AG09319 (cell line): ENCODE measurements at regions not wholly inside any gene's neighbourhood (a gene's known extent, or its start where the extent isn't known, plus 50 kb on each side); places are given as distances from the start of the nearest gene placed in this dataset.

ENCODE experiments used
- DNase-seq: peaks from one replicate; pipeline ENCODE4 v3.0.0-alpha.2; 2010; ENCODE audit warnings: low read depth; ENCODE audit errors: extremely low read depth
- TF ChIP-seq, protein P1 (sequence below): IDR thresholded peaks from 2 replicates; pipeline ENCODE4 v1.5.1; 2011; ENCODE audit warnings: low read depth, mild to moderate bottlenecking, inconsistent platforms, low read length, moderate library complexity

DNA sequence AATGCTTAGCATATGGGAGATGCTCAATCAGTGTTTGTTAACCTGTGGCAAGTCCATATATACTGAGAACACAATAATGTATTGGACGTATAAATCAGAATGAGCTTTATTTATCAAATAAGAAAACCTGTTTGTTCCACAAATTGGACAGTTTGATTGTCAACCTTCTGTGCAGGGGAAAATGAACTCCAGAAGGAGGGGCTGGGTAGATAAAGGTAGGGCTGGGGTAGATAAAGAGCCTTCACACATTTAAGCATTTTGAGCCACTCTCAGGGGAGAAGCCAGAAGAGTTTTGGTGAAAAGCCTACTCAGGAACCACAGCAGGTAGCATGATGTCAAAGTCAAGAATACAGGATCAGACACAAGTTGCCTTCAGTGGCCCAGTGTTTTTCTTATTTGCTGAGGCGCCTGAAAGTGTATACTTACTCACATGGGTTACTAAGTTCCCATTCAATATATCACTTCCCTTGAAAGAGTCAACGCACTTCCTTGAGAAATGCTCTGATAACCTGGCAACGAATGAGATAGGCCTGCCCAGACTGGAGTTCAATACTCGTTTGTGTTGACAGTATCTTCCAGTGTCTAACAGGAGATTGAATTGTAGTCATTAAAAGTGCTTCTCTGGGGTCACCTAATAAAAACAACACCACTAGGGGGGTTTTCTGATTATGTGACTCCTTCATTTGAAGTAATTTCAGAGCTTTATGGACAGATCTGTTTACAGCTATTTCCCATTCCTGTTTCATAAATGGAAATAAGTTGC, 263.9 kb upstream of the CITED2 start:
- DNase-seq, result no peak
- TF ChIP-seq, protein P1, sequence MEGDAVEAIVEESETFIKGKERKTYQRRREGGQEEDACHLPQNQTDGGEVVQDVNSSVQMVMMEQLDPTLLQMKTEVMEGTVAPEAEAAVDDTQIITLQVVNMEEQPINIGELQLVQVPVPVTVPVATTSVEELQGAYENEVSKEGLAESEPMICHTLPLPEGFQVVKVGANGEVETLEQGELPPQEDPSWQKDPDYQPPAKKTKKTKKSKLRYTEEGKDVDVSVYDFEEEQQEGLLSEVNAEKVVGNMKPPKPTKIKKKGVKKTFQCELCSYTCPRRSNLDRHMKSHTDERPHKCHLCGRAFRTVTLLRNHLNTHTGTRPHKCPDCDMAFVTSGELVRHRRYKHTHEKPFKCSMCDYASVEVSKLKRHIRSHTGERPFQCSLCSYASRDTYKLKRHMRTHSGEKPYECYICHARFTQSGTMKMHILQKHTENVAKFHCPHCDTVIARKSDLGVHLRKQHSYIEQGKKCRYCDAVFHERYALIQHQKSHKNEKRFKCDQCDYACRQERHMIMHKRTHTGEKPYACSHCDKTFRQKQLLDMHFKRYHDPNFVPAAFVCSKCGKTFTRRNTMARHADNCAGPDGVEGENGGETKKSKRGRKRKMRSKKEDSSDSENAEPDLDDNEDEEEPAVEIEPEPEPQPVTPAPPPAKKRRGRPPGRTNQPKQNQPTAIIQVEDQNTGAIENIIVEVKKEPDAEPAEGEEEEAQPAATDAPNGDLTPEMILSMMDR, result no peak

DNA sequence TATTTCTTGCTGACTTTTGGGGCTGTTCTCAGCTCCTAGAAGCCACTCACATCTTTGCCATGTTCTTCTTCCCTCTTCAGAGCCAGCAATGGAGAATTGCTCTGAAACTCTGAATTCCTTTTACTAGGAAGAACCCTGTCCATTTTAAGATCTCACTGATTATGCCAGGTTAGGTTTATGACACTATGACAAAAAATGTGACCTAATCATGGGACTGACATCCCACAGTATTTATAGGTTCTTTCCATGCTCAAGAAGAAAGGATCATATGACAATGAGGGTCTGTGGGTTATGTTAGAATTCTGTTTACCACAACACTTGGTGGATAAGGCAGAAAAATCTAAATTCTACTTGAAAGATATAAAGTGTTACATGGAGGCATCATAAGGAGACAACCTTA, 263.3 kb upstream of the CITED2 start:
- TF ChIP-seq, protein P1, result no peak
- DNase-seq, result no peak

DNA sequence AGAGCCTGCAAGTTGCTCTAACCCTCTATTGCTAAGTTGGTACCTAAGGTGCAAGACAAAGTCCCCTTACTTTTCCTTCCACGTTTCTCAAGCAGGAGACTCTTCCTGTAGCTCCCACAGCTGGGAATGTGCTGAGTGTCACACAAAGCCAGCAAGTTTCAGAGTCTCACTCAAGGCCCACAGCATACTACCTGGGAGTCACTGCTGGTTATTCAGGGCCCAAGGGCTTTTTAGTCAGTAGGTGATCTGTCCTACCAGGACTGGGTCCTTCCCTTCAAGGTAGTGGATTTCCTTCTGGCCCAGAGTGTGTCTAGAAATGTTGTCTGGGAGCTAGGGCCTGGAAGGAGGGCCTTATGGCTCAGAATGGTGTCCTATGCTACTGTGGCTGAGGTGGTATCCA, 261.9 kb upstream of the CITED2 start:
- DNase-seq, result no peak
- TF ChIP-seq, protein P1, result no peak

DNA sequence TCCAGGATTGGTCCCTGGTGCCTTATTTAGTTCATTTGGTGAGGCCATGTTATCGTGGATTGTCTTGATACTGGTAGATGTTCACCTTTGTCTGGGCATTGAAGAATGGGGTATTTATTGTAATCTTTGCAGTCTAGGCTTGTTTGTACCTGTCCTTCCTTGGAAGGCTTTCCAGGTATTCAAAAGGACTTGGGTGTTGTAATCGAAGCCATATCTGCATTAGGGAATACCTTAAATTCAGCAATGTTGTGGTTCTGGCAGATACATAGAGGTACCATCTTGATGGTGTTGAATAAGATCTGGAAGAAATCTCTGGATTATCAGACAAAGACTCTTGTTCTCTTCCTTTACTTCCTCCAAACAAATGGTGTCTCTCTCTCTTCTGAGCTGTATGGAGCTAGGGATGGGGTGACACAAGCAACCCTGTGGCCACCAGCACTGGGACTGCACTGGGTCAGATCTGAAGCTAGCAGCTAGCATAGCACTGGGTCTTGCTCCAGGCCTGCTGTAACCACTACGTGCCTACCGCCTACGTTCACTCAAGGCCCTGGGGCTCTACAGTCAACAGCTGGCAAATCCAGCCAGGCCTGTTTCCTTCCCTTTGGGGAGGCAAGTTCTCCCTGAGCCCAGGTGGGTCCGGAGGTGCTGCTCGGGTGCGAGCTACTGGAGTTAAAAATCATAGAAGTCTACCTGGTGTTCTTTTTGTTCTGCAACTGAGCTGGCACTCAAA, 261.1 kb upstream of the CITED2 start:
- no peak for DNase-seq
- TF ChIP-seq, protein P1, result no peak

DNA sequence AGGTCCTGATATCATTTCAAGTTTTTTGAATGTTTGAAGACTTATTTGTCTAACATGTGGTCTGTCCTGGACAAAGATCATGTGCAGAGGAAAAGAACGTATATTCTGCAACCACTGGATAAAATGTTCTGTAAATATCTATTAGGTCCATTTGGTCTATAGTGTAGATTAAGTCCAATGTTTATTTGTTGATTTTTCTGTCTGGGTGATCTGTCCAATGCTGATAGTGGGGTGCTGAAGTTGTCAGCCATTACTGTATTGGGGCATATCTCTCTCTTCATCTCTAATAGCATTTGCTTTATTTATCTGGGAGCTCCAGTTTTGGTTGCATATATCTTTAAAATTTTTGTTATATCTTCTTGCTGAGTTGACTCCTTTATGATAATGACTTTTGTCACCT, 258.4 kb upstream of the CITED2 start:
- no peak for DNase-seq
- TF ChIP-seq, protein P1, result no peak

DNA sequence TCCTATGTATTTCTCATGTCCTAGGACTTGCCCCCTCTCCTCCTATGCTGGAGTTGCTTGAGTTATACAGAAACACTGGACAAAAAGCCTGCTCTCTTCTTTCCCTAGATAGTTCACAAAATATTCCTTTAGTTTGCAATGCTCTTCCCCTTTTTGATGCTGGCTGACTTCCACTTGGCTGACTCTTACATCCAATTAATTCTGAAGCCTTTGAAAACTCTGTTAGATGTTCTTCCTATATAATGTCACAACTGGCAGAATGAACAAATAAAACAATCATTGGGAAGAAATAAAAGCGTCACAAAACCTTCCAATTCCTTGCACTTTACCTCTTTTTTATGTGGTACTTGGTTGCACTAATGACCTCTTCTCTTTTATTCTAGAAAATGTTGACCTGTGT, 253.8 kb upstream of the CITED2 start:
- TF ChIP-seq, protein P1, result no peak

DNA sequence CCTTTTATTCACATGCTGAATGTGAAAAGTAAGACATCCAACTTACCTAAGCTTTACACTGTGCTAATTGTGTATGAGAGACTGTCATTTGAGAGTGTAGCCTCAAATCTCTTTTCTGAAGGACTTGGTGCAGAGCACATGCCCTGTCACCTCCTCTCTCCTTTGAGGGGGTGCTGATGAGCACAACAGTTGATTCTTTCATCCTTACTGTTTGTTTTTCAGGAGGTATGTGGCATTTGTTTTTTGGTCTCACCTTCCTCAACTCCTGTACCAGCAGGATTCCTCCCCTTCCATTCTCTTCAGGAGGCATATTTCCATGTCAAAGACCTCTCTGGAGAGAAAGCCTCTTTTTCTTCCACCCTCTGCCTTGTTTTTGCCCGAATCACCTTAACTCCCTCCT, 252.6 kb upstream of the CITED2 start:
- DNase-seq, result no peak
- TF ChIP-seq, protein P1, result no peak

More for the DNA sequence above, 253.8 kb upstream of the CITED2 start:
- DNase-seq, result no peak
